Mucosa of descending colon (tissue), 3 donors: ENCODE measurements at regions not wholly inside any gene's neighbourhood (a gene's known extent, or its start where the extent isn't known, plus 50 kb on each side); places are given as distances from the start of the nearest gene placed in this dataset.

Experiments
- ATAC-seq: fragments of 200-7000 bp; cut with Tn5 transposase; one replicate; pipeline ENCODE4 v1.9.1; 2020; ENCODE audit warnings: mild to moderate bottlenecking, moderate library complexity
- DNase-seq, 3 donors: peaks; one replicate each; pipeline ENCODE4 v3.0.0-alpha.2; 2020
- H3K36me3 ChIP-seq: fragments of 200-600 bp; one replicate; pipeline ENCODE4 v1.8.0; 2021; ENCODE audit warnings: low read depth, mild to moderate bottlenecking
- H3K4me1 ChIP-seq: fragments of 200-600 bp; one replicate; pipeline ENCODE4 v1.8.0; 2021; ENCODE audit warnings: low read depth, mild to moderate bottlenecking
- H3K4me3 ChIP-seq: fragments of 200-600 bp; one replicate; pipeline ENCODE4 v1.8.0; 2021; ENCODE audit warnings: mild to moderate bottlenecking
- H3K9me3 ChIP-seq: fragments of 200-600 bp; one replicate; pipeline ENCODE4 v1.8.0; 2021; ENCODE audit warnings: mild to moderate bottlenecking
- intact Hi-C, 2 donors: fragments of 100-400 bp; cut with DNase I in 1 of 2; cut with micrococcal nuclease in 1 of 2; formaldehyde crosslinking; loops; one replicate each; pipeline versions ENCODE4 v1.11.0 to v1.11.1; 2022; cut with DNase I, micrococcal nuclease
- TF ChIP-seq, protein P1 (sequence below): fragments of 200-600 bp; IDR thresholded peaks from one replicate; pipeline ENCODE4 v1.8.0; 2022; ENCODE audit warnings: antibody characterized with exemption, mild to moderate bottlenecking
- donor health status: DM: no; HTN: no; CAD: no; lungs with moderate emphysema.
- donor health status: DM: no; HTN: no; CAD: no.
- donor health status: DM: no; HTN: yes; CAD: no.

DNA sequence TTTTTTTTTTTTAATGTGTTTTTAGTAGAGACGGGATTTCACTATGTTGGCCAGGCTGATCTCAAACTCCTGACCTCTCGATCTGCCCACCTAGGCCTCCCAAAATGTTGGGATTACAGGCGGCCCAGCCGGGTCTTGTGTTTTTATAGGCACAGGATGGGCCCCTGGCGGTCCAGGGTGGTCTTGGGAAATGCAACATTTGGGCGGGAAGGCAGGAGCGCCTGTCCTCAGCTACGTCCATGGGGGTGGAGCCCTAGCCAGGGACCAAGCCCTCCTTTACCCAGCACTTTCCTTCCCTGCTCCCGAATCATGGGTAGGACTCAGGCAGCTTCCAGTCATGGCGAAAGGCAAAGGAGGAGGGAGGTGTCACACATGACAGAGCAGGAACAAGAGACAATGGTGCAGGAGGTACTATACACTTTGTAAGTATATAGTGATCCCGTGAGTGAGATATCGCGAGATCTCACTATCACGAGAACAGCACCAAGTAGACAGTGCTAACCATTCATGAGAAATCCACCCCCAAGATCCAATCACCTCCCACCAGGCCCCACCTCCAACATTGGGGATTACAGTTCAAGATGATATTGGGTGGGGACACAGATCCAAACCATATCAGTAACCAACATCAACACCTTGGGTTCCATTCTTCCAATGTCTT lies 226.7 kb upstream of the WSCD1 start:
- no peaks in the 10 kb centered on the region for H3K36me3 ChIP-seq
- H3K9me3 ChIP-seq: no peaks in the 10 kb centered on the region
- H3K4me3 ChIP-seq: no peak overlapping the region
- DNase-seq: no peak
- TF ChIP-seq, protein P1, sequence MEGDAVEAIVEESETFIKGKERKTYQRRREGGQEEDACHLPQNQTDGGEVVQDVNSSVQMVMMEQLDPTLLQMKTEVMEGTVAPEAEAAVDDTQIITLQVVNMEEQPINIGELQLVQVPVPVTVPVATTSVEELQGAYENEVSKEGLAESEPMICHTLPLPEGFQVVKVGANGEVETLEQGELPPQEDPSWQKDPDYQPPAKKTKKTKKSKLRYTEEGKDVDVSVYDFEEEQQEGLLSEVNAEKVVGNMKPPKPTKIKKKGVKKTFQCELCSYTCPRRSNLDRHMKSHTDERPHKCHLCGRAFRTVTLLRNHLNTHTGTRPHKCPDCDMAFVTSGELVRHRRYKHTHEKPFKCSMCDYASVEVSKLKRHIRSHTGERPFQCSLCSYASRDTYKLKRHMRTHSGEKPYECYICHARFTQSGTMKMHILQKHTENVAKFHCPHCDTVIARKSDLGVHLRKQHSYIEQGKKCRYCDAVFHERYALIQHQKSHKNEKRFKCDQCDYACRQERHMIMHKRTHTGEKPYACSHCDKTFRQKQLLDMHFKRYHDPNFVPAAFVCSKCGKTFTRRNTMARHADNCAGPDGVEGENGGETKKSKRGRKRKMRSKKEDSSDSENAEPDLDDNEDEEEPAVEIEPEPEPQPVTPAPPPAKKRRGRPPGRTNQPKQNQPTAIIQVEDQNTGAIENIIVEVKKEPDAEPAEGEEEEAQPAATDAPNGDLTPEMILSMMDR: no peak
- no peaks in the 10 kb centered on the region for H3K4me1 ChIP-seq
- intact Hi-C loops: no loop called here
- ATAC-seq: no peak

DNA sequence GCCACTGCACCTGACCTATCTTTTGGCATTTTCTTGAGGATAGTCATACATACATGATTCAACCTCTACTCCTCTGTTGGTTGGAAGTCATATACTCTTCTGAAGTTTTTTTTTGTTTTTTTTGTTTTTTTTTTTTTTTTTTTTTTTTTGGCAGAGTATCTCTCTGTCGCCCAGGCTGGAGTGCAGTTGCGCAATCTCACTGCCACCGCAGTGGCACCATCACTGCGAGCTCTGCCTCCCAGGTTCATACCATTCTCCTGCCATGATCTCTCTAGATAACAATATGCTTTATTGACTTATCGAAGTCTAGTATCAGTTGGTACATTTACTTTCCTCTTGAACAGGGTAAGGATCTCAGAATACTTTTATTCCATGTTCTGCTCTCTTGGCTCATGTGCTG lies 224.2 kb upstream of the WSCD1 start:
- intact Hi-C loops: no loop called here
- ATAC-seq: no peak
- H3K36me3 ChIP-seq: no peaks in the 10 kb centered on the region
- no peaks in the 10 kb centered on the region for H3K4me1 ChIP-seq
- TF ChIP-seq, protein P1: no peak
- no peaks in the 10 kb centered on the region for H3K9me3 ChIP-seq
- DNase-seq: no peak
- H3K4me3 ChIP-seq: no peak overlapping the region

DNA sequence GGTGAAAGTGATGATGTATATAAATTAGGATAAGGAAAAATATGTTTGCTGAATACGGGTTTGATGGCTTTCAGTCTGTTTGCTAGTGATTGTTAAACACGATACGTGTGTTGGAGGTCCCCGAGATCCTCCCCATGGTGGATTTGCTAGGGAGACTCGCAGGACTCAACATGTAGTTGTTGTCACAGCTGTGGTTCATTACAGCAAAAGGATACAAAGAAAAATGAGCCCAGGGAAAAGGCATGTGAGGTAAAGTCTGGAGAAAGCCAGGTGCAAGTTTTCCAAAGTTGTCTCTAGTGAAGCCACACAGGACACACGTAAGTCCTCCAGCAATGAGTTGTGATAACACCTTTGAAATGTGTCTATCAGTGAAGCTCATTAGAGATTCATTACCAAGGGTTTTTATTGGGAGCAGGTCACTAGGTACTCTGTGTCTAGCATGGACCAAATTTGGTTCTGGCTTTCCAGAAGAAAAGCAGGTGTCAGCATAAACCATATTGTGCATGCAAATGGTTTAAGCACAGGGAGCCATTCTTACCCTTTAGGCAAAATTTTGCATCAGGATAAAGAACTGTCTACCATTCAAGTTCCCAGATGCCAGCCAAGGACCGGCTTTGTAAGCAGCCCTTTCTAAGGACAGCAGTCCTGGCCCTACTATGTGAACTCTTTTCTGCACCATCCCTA lies 215.2 kb upstream of the WSCD1 start:
- H3K9me3 ChIP-seq: no peaks in the 10 kb centered on the region
- ATAC-seq (no peak), DNase-seq (no peak)
- no peak overlapping the region for H3K4me3 ChIP-seq
- intact Hi-C loops: no loop called here
- no peaks in the 10 kb centered on the region for H3K4me1 ChIP-seq
- TF ChIP-seq, protein P1: no peak
- H3K36me3 ChIP-seq: no peaks in the 10 kb centered on the region

GRCh38 chr17:5861246-5861645 lies 208.9 kb upstream of the WSCD1 start:
- ATAC-seq: no peak
- Histone ChIP-seq H3K9me3 (no peaks in the 10 kb centered on the region), H3K36me3 (no peaks in the 10 kb centered on the region), H3K4me1 (no peaks in the 10 kb centered on the region), H3K4me3 (no peak overlapping the region)
- TF ChIP-seq, protein P1: no peak
- no peak for DNase-seq
- intact Hi-C loops: no loop called here

- TF ChIP-seq, protein P1: no peak
Observed at GRCh38 chr17:5861854-5862253, 208.3 kb upstream of the WSCD1 start.

More at GRCh38 chr17:5861854-5862253, 208.3 kb upstream of the WSCD1 start:
- no peaks in the 10 kb centered on the region for H3K36me3 ChIP-seq
- no peak for DNase-seq
- H3K4me1 ChIP-seq: no peaks in the 10 kb centered on the region
- no peaks in the 10 kb centered on the region for H3K9me3 ChIP-seq
- ATAC-seq: no peak
- H3K4me3 ChIP-seq: no peak overlapping the region
- intact Hi-C loops: no loop called here
